ENCODE measurements at regions not wholly inside any gene's neighbourhood (a gene's known extent, or its start where the extent isn't known, plus 50 kb on each side); places are given as distances from the start of the nearest gene placed in this dataset.

GRCh38 chr7:32218154-32218467, 147.9 kb upstream of the PDE1C start:
- TF ChIP-seq, protein P1, sequence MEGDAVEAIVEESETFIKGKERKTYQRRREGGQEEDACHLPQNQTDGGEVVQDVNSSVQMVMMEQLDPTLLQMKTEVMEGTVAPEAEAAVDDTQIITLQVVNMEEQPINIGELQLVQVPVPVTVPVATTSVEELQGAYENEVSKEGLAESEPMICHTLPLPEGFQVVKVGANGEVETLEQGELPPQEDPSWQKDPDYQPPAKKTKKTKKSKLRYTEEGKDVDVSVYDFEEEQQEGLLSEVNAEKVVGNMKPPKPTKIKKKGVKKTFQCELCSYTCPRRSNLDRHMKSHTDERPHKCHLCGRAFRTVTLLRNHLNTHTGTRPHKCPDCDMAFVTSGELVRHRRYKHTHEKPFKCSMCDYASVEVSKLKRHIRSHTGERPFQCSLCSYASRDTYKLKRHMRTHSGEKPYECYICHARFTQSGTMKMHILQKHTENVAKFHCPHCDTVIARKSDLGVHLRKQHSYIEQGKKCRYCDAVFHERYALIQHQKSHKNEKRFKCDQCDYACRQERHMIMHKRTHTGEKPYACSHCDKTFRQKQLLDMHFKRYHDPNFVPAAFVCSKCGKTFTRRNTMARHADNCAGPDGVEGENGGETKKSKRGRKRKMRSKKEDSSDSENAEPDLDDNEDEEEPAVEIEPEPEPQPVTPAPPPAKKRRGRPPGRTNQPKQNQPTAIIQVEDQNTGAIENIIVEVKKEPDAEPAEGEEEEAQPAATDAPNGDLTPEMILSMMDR (conservative IDR thresholded peaks at IDR 0.05; ENCODE audit: low read depth, low read length), result no peak
- no peak for TF ChIP-seq EZH2 (IDR thresholded peaks at IDR 0.05; ENCODE audit: low read length, unreplicated experiment)
- no peak for TF ChIP-seq EZH2phosphoT487 (IDR thresholded peaks at IDR 0.05; ENCODE audit: borderline replicate concordance, low read length)

Data from PC-3 (cell line).